Thyroid gland (tissue), 4 donors: ENCODE measurements at regions not wholly inside any gene's neighbourhood (a gene's known extent, or its start where the extent isn't known, plus 50 kb on each side); places are given as distances from the start of the nearest gene placed in this dataset.

Experiments used
- CTCF ChIP-seq, 6 experiments: fragments of 200-600 bp in 3 of 6; fragments of 450-650 bp in 3 of 6; sonication (generic) in 3 of 6; IDR thresholded peaks; one replicate each; pipeline ENCODE4 v1.5.1; 2016 to 2019; ENCODE audit warnings: antibody characterized with exemption in 6 of 6, mild to moderate bottlenecking in 2 of 6, inconsistent platforms in 1 of 6, moderate library complexity in 1 of 6
- POLR2A ChIP-seq, 2 donors: fragments of 450-650 bp; IDR thresholded peaks; one replicate each; pipeline ENCODE4 v1.6.1; 2017; ENCODE audit warnings: antibody characterized with exemption in 2 of 2, mild to moderate bottlenecking in 2 of 2, moderate library complexity in 1 of 2

- no peak for TF ChIP-seq CTCF (IDR thresholded peaks at IDR 0.05)
- TF ChIP-seq POLR2A (IDR thresholded peaks at IDR 0.05) = no peak
Measured at GRCh38 chr3:80890571-80890970, 870.9 kb downstream of the GBE1 start.
